H9 (cell line): ENCODE measurements at regions not wholly inside any gene's neighbourhood (a gene's known extent, or its start where the extent isn't known, plus 50 kb on each side); places are given as distances from the start of the nearest gene placed in this dataset.

Experiments used
- DNase-seq: peaks from one replicate; pipeline ENCODE4 v3.0.0-alpha.2; 2017
- H2AFZ ChIP-seq: one replicate; pipeline ENCODE4 v1.6.1; 2013; ENCODE audit warnings: mild to moderate bottlenecking, low read length, control low read depth, moderate library complexity
- H2AK5ac ChIP-seq: 2 replicates; pipeline ENCODE4 v1.6.1; 2013; ENCODE audit warnings: low read length, control low read depth, mixed read lengths; ENCODE audit not compliant: insufficient read length
- H2BK120ac ChIP-seq: one replicate; pipeline ENCODE4 v1.6.1; 2013; ENCODE audit warnings: low read depth, mild to moderate bottlenecking, low read length, control low read depth, inconsistent platforms; ENCODE audit not compliant: poor library complexity, severe bottlenecking
- H2BK12ac ChIP-seq: 2 replicates; pipeline ENCODE4 v1.6.1; 2013; ENCODE audit warnings: low read length, control low read depth, mixed read lengths, low read depth; ENCODE audit not compliant: insufficient read length
- H2BK15ac ChIP-seq: 2 replicates; pipeline ENCODE4 v1.6.1; 2013; ENCODE audit warnings: low read depth, low read length, control low read depth
- H2BK20ac ChIP-seq: one replicate; pipeline ENCODE4 v1.6.1; 2013; ENCODE audit warnings: low read depth, mild to moderate bottlenecking, low read length, control low read depth, inconsistent platforms; ENCODE audit not compliant: poor library complexity, severe bottlenecking
- H2BK5ac ChIP-seq: 2 replicates; pipeline ENCODE4 v1.6.1; 2013; ENCODE audit warnings: low read length, control low read depth, mixed read lengths; ENCODE audit not compliant: insufficient read length
- H3K14ac ChIP-seq: 2 replicates; pipeline ENCODE4 v1.6.1; 2013; ENCODE audit warnings: low read length, control low read depth; ENCODE audit not compliant: insufficient read depth
- H3K18ac ChIP-seq: 2 replicates; pipeline ENCODE4 v1.6.1; 2013; ENCODE audit warnings: low read depth, mild to moderate bottlenecking, mixed read lengths, low read length, control low read depth; ENCODE audit not compliant: insufficient read length
- H3K23ac ChIP-seq: 2 replicates; pipeline ENCODE4 v1.6.1; 2013; ENCODE audit warnings: low read length, control low read depth, mixed read lengths, low read depth; ENCODE audit not compliant: insufficient read length
- H3K23me2 ChIP-seq: 2 replicates; pipeline ENCODE4 v1.6.1; 2013; ENCODE audit warnings: low read depth, mild to moderate bottlenecking, mixed read lengths, low read length, control low read depth; ENCODE audit not compliant: insufficient read length, poor library complexity, severe bottlenecking
- H3K27ac ChIP-seq: 2 replicates; pipeline ENCODE4 v1.5.1; 2013; ENCODE audit warnings: low read length, control low read depth, mixed read lengths, low read depth; ENCODE audit not compliant: insufficient read length
- H3K27me3 ChIP-seq: 2 replicates; pipeline ENCODE4 v1.6.1; 2013; ENCODE audit warnings: low read length, control low read depth, inconsistent platforms; ENCODE audit not compliant: insufficient read depth
- H3K4ac ChIP-seq: 2 replicates; pipeline ENCODE4 v1.6.1; 2013; ENCODE audit warnings: low read depth, mild to moderate bottlenecking, control low read depth, inconsistent platforms, low read length, moderate library complexity
- H3K4me1 ChIP-seq: 2 replicates; pipeline ENCODE4 v1.6.1; 2013; ENCODE audit warnings: low read length, control low read depth, inconsistent platforms; ENCODE audit not compliant: insufficient read depth
- H3K4me2 ChIP-seq: 2 replicates; pipeline ENCODE4 v1.6.1; 2013; ENCODE audit warnings: low read length, control low read depth, mixed read lengths; ENCODE audit not compliant: insufficient read length, insufficient read depth
- H3K56ac ChIP-seq: 2 replicates; pipeline ENCODE4 v1.6.1; 2013; ENCODE audit warnings: low read depth, mild to moderate bottlenecking, mixed read lengths, low read length, control low read depth; ENCODE audit not compliant: insufficient read length
- H3K79me1 ChIP-seq: 2 replicates; pipeline ENCODE4 v1.6.1; 2013; ENCODE audit warnings: low read depth, mild to moderate bottlenecking, moderate library complexity, low read length, control low read depth, inconsistent platforms; ENCODE audit not compliant: insufficient read depth, poor library complexity, severe bottlenecking
- H3K79me2 ChIP-seq: 2 replicates; pipeline ENCODE4 v1.6.1; 2013; ENCODE audit warnings: low read length, control low read depth, inconsistent platforms; ENCODE audit not compliant: insufficient read depth
- H3K9ac ChIP-seq: 2 replicates; pipeline ENCODE4 v1.6.1; 2013; ENCODE audit warnings: low read length, control low read depth, mixed read lengths; ENCODE audit not compliant: insufficient read length; ENCODE audit errors: extremely low read depth
- H3K9me3 ChIP-seq: one replicate; pipeline ENCODE4 v1.6.1; 2013; ENCODE audit warnings: low read depth, low read length, inconsistent platforms; ENCODE audit not compliant: control insufficient read depth
- H3T11ph ChIP-seq: one replicate; pipeline ENCODE4 v1.6.1; 2013; ENCODE audit warnings: mild to moderate bottlenecking, low read length, control low read depth, inconsistent platforms
- H4K20me1 ChIP-seq: one replicate; pipeline ENCODE4 v1.6.1; 2013; ENCODE audit not compliant: control insufficient read depth, insufficient read length, insufficient read depth
- H4K5ac ChIP-seq: 2 replicates; pipeline ENCODE4 v1.6.1; 2013; ENCODE audit warnings: low read depth, mild to moderate bottlenecking, mixed read lengths, low read length, control low read depth; ENCODE audit not compliant: insufficient read length
- H4K8ac ChIP-seq: replicated peaks from 2 replicates; pipeline ENCODE4 v1.6.1; 2013; ENCODE audit warnings: low read length, control low read depth, mixed read lengths, low read depth; ENCODE audit not compliant: insufficient read length
- H4K91ac ChIP-seq: 2 replicates; pipeline ENCODE4 v1.6.1; 2013; ENCODE audit warnings: low read depth, mild to moderate bottlenecking, moderate library complexity, mixed read lengths, low read length, control low read depth; ENCODE audit not compliant: insufficient read length
- H3K27ac Mint-ChIP-seq, 3 experiments: 2 replicates in 2 of 3; 3 replicates in 1 of 3; pipeline ENCODE4 v1.8.0; 2020 to 2021; ENCODE audit warnings: mixed read lengths in 3 of 3, mild to moderate bottlenecking in 1 of 3, moderate library complexity in 1 of 3
- H3K27me3 Mint-ChIP-seq: 2 replicates; pipeline ENCODE4 v1.8.0; 2021; ENCODE audit warnings: low read depth, mild to moderate bottlenecking, moderate library complexity, mixed read lengths
- H3K36me3 Mint-ChIP-seq, 3 experiments: 2 replicates in 2 of 3; 3 replicates in 1 of 3; pipeline ENCODE4 v1.8.0; 2020 to 2021; ENCODE audit warnings: low read depth in 3 of 3, mixed read lengths in 3 of 3; ENCODE audit not compliant: insufficient read depth in 1 of 3
- H3K4me1 Mint-ChIP-seq, 2 experiments: 2 replicates each; pipeline ENCODE4 v1.8.0; 2020; ENCODE audit warnings: mixed read lengths in 2 of 2
- H3K4me3 Mint-ChIP-seq, 2 experiments: 2 replicates in 1 of 2; 3 replicates in 1 of 2; pipeline ENCODE4 v1.8.0; 2020 to 2021; ENCODE audit warnings: mild to moderate bottlenecking in 2 of 2, mixed read lengths in 2 of 2, moderate library complexity in 1 of 2
- H3K9me3 Mint-ChIP-seq, 2 experiments: 2 replicates in 1 of 2; 3 replicates in 1 of 2; pipeline ENCODE4 v1.8.0; 2020; ENCODE audit warnings: mild to moderate bottlenecking in 2 of 2, mixed read lengths in 2 of 2, moderate library complexity in 1 of 2
- WGBS: extraction: QIAGEN DNeasy Blood & Tissue Kit; methylation state at CpG from one replicate; pipeline ENCODE4 v1.1.7; 2013; ENCODE audit warnings: missing lambda C conversion rate, low lambda C conversion rate, mixed read lengths; ENCODE audit not compliant: insufficient read length; ENCODE audit errors: extremely low coverage; 5-methylcytosine and 5-hydroxymethylcytosine counted together
- TF ChIP-seq, protein P1 (sequence below): fragments of 200-600 bp; sonication (generic); conservative IDR thresholded peaks from 3 replicates; pipeline ENCODE4 v1.8.0; 2021; ENCODE audit warnings: antibody characterized with exemption, mild to moderate bottlenecking

DNA sequence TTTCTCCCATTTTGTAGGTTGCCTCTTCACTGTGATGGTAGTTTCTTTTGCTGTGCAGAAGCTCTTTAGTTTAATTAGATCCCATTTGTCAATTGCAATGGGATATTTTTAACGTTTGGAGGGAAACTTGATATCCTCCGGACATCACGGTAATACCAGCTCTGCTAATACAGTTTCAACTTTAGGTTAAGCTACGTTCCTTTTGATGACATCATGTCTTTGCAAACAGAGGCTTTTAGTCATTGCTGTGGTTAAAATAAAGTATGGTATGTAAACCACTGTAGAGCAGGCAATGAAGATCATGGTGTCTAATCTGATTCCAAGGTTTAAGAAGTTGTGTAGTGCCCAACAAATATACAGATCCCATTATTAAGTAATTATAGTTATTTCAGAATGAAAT lies 168.0 kb upstream of the CHD6 start:
- Histone ChIP-seq H3K27ac (no peak overlapping the region), H2BK12ac (no peak overlapping the region), H4K5ac (no peak overlapping the region), H3K18ac (no peak overlapping the region), H4K8ac (no peak overlapping the region), H3K9me3 (no peaks in the 10 kb centered on the region), H3T11ph (no peak overlapping the region), H3K23me2 (no peaks in the 10 kb centered on the region), H4K91ac (no peak overlapping the region), H3K56ac (no peak overlapping the region), H3K4me1 (no peaks in the 10 kb centered on the region), H4K20me1 (no peaks in the 10 kb centered on the region), H2BK15ac (no peak overlapping the region), H3K4me2 (no peak overlapping the region), H3K79me1 (no peaks in the 10 kb centered on the region), H2BK20ac (no peak overlapping the region), H3K27me3 (no peaks in the 10 kb centered on the region), H3K79me2 (no peaks in the 10 kb centered on the region), H2BK5ac (no peak overlapping the region), H3K14ac (no peak overlapping the region), H2AFZ (no peak overlapping the region), H2BK120ac (no peak overlapping the region), H3K4ac (no peak overlapping the region), H3K9ac (no peak overlapping the region), H3K23ac (no peak overlapping the region), H2AK5ac (no peak overlapping the region)
- Mint-ChIP-seq H3K27ac (no peak overlapping the region), H3K36me3 (no peaks in the 10 kb centered on the region), H3K4me3 (no peak overlapping the region), H3K9me3 (peaks cover 0 to 2% of the 10 kb centered on the region in 2 experiments; a peak in 1 of 5 replicates), H3K4me1 (no peaks in the 10 kb centered on the region), H3K27me3 (no peaks in the 10 kb centered on the region; the same call in 1 of the 2 replicates)
- no peak for DNase-seq
- no CpG with 5 or more reads among the region's 4 CpGs for WGBS
- TF ChIP-seq, protein P1, sequence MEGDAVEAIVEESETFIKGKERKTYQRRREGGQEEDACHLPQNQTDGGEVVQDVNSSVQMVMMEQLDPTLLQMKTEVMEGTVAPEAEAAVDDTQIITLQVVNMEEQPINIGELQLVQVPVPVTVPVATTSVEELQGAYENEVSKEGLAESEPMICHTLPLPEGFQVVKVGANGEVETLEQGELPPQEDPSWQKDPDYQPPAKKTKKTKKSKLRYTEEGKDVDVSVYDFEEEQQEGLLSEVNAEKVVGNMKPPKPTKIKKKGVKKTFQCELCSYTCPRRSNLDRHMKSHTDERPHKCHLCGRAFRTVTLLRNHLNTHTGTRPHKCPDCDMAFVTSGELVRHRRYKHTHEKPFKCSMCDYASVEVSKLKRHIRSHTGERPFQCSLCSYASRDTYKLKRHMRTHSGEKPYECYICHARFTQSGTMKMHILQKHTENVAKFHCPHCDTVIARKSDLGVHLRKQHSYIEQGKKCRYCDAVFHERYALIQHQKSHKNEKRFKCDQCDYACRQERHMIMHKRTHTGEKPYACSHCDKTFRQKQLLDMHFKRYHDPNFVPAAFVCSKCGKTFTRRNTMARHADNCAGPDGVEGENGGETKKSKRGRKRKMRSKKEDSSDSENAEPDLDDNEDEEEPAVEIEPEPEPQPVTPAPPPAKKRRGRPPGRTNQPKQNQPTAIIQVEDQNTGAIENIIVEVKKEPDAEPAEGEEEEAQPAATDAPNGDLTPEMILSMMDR: no peak
